HCT116 (cell line): ENCODE measurements at regions not wholly inside any gene's neighbourhood (a gene's known extent, or its start where the extent isn't known, plus 50 kb on each side); places are given as distances from the start of the nearest gene placed in this dataset.

ENCODE experiments used
- ATAC-seq: fragments of 200-7000 bp; cut with Tn5 transposase; 2 replicates; pipeline ENCODE4 v1.9.1; 2020; ENCODE audit warnings: mild to moderate bottlenecking, moderate library complexity
- BruUV-seq: library from RNA; stranded (reverse); fragments of 400-500 nt; replicated peaks from 2 replicates; lab custom pipeline; 2021; lab: Mats Ljungman, UMichigan
- CTCF ChIA-PET: fragments of 300-600 bp; sonication (Branson Sonifier 250); formaldehyde crosslinking; loops from one replicate; lab custom pipeline; 2021; ENCODE audit warnings: antibody characterized with exemption; lab: Charles Lee
- POLR2A ChIA-PET: fragments of 300-600, 350-600 bp; sonication (Branson Sonifier 250); formaldehyde crosslinking; loops from one replicate; lab custom pipeline; 2021; ENCODE audit warnings: antibody characterized with exemption; lab: Charles Lee
- RAD21 ChIA-PET, 2 experiments: fragments of 300-600 bp; sonication (Branson Sonifier 250); formaldehyde crosslinking; loops; one replicate each; lab custom pipeline; 2023; ENCODE audit warnings: low total read pairs in 2 of 2; ENCODE audit not compliant: uncharacterized antibody in 2 of 2, unreplicated experiment in 2 of 2, low non-redundant PET in 1 of 2; lab: Charles Lee
- DNase-seq: peaks from one replicate; pipeline ENCODE4 v3.0.0-alpha.2; 2010; ENCODE audit warnings: low read depth, low spot score
- H2AFZ ChIP-seq: fragments of 200-600 bp; shearing (Covaris generic), sonication (generic); 2 replicates; pipeline ENCODE4 v1.6.1; 2017; ENCODE audit warnings: low read depth, mixed run types, mixed read lengths, antibody characterized with exemption, low read length; ENCODE audit not compliant: poor library complexity, severe bottlenecking
- H3K27ac ChIP-seq: 2 replicates; pipeline ENCODE4 v1.5.1; 2012; ENCODE audit warnings: low read depth, low read length
- H3K27me3 ChIP-seq: fragments of 200-600 bp; sonication (generic); 2 replicates; pipeline ENCODE4 v1.6.1; 2016; ENCODE audit warnings: mixed run types, low read length, mixed read lengths; ENCODE audit not compliant: insufficient read depth
- H3K36me3 ChIP-seq, 2 experiments: fragments of 200-500 bp in 1 of 2; fragments of 200-600 bp in 1 of 2; sonication (Bioruptor generic) in 1 of 2; sonication (generic) in 1 of 2; 2 replicates each; pipeline versions ENCODE4 v1.5.1 to v1.6.1; 2014 to 2016; ENCODE audit warnings: low read length in 2 of 2, inconsistent platforms in 1 of 2, mixed read lengths in 1 of 2, mixed run types in 1 of 2; ENCODE audit not compliant: insufficient read depth in 2 of 2, control insufficient read depth in 1 of 2
- H3K4me1 ChIP-seq, 2 experiments: fragments of 200-600 bp in 1 of 2; sonication (generic) in 1 of 2; 2 replicates each; pipeline versions ENCODE4 v1.5.1 to v1.6.1; 2012 to 2017; ENCODE audit warnings: low read length in 2 of 2, inconsistent platforms in 1 of 2, mild to moderate bottlenecking in 1 of 2, mixed read lengths in 1 of 2, mixed run types in 1 of 2, moderate library complexity in 1 of 2; ENCODE audit not compliant: insufficient read depth in 2 of 2, control insufficient read depth in 1 of 2
- H3K4me2 ChIP-seq: fragments of 200-600 bp; sonication (generic); 2 replicates; pipeline ENCODE4 v1.6.1; 2017; ENCODE audit warnings: mixed run types, low read length, mixed read lengths
- H3K4me3 ChIP-seq, 2 experiments: fragments of 200-600 bp in 1 of 2; sonication (generic) in 1 of 2; replicated peaks in 1 of 2; 2 replicates each; pipeline ENCODE4 v1.5.1; 2011 to 2016; ENCODE audit warnings: low read length in 2 of 2, control low read depth in 1 of 2, low read depth in 1 of 2, mild to moderate bottlenecking in 1 of 2, mixed read lengths in 1 of 2, mixed run types in 1 of 2
- H3K79me2 ChIP-seq: fragments of 200-600 bp; sonication (generic); 2 replicates; pipeline ENCODE4 v1.6.1; 2017; ENCODE audit warnings: mild to moderate bottlenecking, mixed run types, low read length, moderate library complexity, mixed read lengths; ENCODE audit not compliant: insufficient read depth
- H3K9ac ChIP-seq: fragments of 200-600 bp; sonication (generic); 2 replicates; pipeline ENCODE4 v1.6.1; 2016; ENCODE audit warnings: low read length, mixed read lengths
- H3K9me2 ChIP-seq: fragments of 200-600 bp; sonication (generic), shearing (Covaris generic); 2 replicates; pipeline ENCODE4 v1.6.1; 2017; ENCODE audit warnings: mixed run types, mild to moderate bottlenecking, moderate library complexity; ENCODE audit not compliant: insufficient read depth
- H3K9me3 ChIP-seq, 2 experiments: fragments of 200-500 bp in 1 of 2; fragments of 200-600 bp in 1 of 2; sonication (Bioruptor generic) in 1 of 2; sonication (generic) in 1 of 2; 2 replicates each; pipeline ENCODE4 v1.6.1; 2014 to 2017; ENCODE audit warnings: low read length in 2 of 2, mixed read lengths in 2 of 2, inconsistent platforms in 1 of 2, low read depth in 1 of 2, mild to moderate bottlenecking in 1 of 2, mixed run types in 1 of 2, moderate library complexity in 1 of 2; ENCODE audit not compliant: control insufficient read depth in 1 of 2, insufficient read depth in 1 of 2
- H4K20me1 ChIP-seq: fragments of 200-600 bp; sonication (generic), shearing (Covaris generic); 2 replicates; pipeline ENCODE4 v1.6.1; 2017; ENCODE audit warnings: mixed run types, mild to moderate bottlenecking, moderate library complexity; ENCODE audit not compliant: insufficient read depth
- ATF3 ChIP-seq: IDR thresholded peaks from 2 replicates; pipeline ENCODE4 v1.6.1; 2012
- CBX3 ChIP-seq: IDR thresholded peaks from 2 replicates; pipeline ENCODE4 v1.6.1; 2012; ENCODE audit warnings: low read depth
- EGR1 ChIP-seq: IDR thresholded peaks from 2 replicates; pipeline ENCODE4 v1.6.1; 2012; ENCODE audit warnings: low read depth
- ELF1 ChIP-seq: IDR thresholded peaks from 2 replicates; pipeline ENCODE4 v1.6.1; 2012; ENCODE audit warnings: low read depth, borderline replicate concordance
- EZH2phosphoT487 ChIP-seq: fragments of 200-600 bp; IDR thresholded peaks from 2 replicates; pipeline ENCODE4 v1.6.1; 2018; ENCODE audit warnings: antibody characterized with exemption, borderline replicate concordance
- JUND ChIP-seq: IDR thresholded peaks from 2 replicates; pipeline ENCODE4 v1.6.1; 2012
- SIN3A ChIP-seq: IDR thresholded peaks from 2 replicates; pipeline ENCODE4 v1.6.1; 2012; ENCODE audit warnings: low read depth
- TCF7L2 ChIP-seq: IDR thresholded peaks from 2 replicates; pipeline ENCODE4 v1.7.0; 2011; ENCODE audit warnings: borderline replicate concordance, inconsistent platforms; ENCODE audit not compliant: insufficient read depth, insufficient read length; ENCODE audit errors: extremely low read depth
- YY1 ChIP-seq: IDR thresholded peaks from 2 replicates; pipeline ENCODE4 v1.6.1; 2011; ENCODE audit warnings: low read length, low read depth, moderate library complexity, mild to moderate bottlenecking; ENCODE audit not compliant: insufficient replicate concordance; ENCODE audit errors: extremely low read depth
- ZBTB33 ChIP-seq: IDR thresholded peaks from 2 replicates; pipeline ENCODE4 v1.6.1; 2011; ENCODE audit warnings: mild to moderate bottlenecking, low read length, moderate library complexity; ENCODE audit not compliant: insufficient replicate concordance; ENCODE audit errors: extremely low read depth
- intact Hi-C: fragments of 100-400 bp; cut with micrococcal nuclease; formaldehyde crosslinking; loops from 2 replicates; pipeline ENCODE4 v1.10.0; 2022

- H3K4me2 ChIP-seq, result no peak overlapping the region
- RAD21 ChIA-PET, result no interaction called here
- H3K9me2 ChIP-seq, result no peaks in the 10 kb centered on the region
- H3K27me3 ChIP-seq, result no peaks in the 10 kb centered on the region
- no peaks in the 10 kb centered on the region for H3K36me3 ChIP-seq
- ATAC-seq, result no peak
- no TSS peak for BruUV-seq
- POLR2A ChIA-PET, result no interaction called here
- H2AFZ ChIP-seq, result no peak overlapping the region
- no peak overlapping the region for H3K9ac ChIP-seq
- no peak overlapping the region for H3K4me3 ChIP-seq
- H3K9me3 ChIP-seq, result no peaks in the 10 kb centered on the region
- no peaks in the 10 kb centered on the region for H4K20me1 ChIP-seq
- intact Hi-C loops, result no loop called here
- H3K4me1 ChIP-seq, result no peaks in the 10 kb centered on the region
- TF ChIP-seq JUND (no peak), ATF3 (no peak), CBX3 (no peak), ELF1 (no peak), ZBTB33 (no peak), YY1 (no peak), SIN3A (no peak), EZH2phosphoT487 (no peak), EGR1 (no peak), TCF7L2 (no peak)
- no peaks in the 10 kb centered on the region for H3K79me2 ChIP-seq
- DNase-seq, result no peak
- H3K27ac ChIP-seq, result no peak overlapping the region
- CTCF ChIA-PET, result no interaction called here
Measured at GRCh38 chr5:42965934-42966333, 74.2 kb downstream of the ANXA2R start.
